ENCODE measurements at regions not wholly inside any gene's neighbourhood (a gene's known extent, or its start where the extent isn't known, plus 50 kb on each side); places are given as distances from the start of the nearest gene placed in this dataset.

DNA sequence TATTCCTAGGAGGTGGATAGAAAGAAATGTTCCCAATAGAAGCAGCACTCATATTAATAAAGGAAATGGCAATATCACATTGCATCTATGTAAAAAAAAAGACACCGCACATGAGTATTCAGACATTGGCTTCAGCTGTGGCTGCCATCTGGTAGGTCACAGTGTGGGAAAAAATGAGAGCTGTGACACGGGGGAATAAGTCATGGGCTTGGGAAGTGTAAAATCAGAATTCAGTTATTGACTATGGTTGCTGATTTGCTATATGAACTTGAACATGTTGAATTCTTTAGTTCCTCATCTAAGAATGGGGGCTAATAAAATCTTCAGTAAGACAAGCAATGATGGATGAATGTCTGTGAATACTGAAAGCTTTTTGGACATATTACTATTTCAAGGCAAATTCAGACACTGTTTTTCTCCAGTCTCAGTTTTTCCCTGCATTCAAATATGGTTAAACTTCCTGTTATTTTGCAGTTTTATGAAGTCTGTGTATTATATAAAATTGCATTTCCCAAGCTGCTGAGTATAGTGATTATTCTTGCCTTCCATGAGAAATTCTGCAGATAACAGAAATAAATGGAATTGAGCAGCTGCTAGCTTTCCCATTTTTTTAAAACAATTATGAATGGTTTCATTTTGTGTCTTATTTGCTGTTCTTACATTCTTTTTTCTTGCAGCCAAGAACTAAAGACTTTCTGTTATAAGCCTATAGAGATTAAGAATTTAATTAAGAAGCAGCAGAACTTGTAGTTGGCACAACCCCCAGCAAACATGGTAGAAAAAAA, 221.0 kb downstream of the ANKRD50 start:
- TF ChIP-seq, protein P1, sequence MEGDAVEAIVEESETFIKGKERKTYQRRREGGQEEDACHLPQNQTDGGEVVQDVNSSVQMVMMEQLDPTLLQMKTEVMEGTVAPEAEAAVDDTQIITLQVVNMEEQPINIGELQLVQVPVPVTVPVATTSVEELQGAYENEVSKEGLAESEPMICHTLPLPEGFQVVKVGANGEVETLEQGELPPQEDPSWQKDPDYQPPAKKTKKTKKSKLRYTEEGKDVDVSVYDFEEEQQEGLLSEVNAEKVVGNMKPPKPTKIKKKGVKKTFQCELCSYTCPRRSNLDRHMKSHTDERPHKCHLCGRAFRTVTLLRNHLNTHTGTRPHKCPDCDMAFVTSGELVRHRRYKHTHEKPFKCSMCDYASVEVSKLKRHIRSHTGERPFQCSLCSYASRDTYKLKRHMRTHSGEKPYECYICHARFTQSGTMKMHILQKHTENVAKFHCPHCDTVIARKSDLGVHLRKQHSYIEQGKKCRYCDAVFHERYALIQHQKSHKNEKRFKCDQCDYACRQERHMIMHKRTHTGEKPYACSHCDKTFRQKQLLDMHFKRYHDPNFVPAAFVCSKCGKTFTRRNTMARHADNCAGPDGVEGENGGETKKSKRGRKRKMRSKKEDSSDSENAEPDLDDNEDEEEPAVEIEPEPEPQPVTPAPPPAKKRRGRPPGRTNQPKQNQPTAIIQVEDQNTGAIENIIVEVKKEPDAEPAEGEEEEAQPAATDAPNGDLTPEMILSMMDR (IDR thresholded peaks at IDR 0.05): no peak
- TF ChIP-seq EP300 (IDR thresholded peaks at IDR 0.05) (no peak), POLR2AphosphoS5 (IDR thresholded peaks at IDR 0.05) (no peak), POLR2A (IDR thresholded peaks at IDR 0.05) (no peak)

All from upper lobe of left lung (tissue), 4 donors.